ENCODE measurements at regions not wholly inside any gene's neighbourhood (a gene's known extent, or its start where the extent isn't known, plus 50 kb on each side); places are given as distances from the start of the nearest gene placed in this dataset.

DNA sequence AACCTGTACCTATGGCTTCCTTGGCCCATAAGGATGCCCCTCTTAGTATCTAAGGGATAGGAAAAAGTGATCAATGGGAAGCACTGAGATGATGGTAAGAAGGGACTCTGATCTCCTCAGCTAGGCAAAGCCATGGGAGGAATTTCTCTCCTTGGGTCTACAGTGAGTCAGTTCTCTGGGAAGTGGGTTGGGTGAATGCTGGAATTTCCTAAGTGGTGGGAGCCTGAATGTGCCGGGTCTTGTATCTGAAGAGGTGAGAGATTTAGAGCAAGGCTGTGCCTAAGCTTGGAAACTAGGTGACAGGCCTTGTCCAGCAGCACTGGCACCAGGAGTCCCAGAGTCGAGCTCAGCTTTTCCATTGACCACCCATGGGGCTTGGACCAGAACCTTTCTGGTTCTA lies 96.3 kb upstream of the SLC2A1 start:
- TF ChIP-seq, protein P1, sequence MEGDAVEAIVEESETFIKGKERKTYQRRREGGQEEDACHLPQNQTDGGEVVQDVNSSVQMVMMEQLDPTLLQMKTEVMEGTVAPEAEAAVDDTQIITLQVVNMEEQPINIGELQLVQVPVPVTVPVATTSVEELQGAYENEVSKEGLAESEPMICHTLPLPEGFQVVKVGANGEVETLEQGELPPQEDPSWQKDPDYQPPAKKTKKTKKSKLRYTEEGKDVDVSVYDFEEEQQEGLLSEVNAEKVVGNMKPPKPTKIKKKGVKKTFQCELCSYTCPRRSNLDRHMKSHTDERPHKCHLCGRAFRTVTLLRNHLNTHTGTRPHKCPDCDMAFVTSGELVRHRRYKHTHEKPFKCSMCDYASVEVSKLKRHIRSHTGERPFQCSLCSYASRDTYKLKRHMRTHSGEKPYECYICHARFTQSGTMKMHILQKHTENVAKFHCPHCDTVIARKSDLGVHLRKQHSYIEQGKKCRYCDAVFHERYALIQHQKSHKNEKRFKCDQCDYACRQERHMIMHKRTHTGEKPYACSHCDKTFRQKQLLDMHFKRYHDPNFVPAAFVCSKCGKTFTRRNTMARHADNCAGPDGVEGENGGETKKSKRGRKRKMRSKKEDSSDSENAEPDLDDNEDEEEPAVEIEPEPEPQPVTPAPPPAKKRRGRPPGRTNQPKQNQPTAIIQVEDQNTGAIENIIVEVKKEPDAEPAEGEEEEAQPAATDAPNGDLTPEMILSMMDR (conservative IDR thresholded peaks at IDR 0.05; ENCODE audit: control insufficient read depth, insufficient read depth, low read depth, low read length): no peak
- DNase-seq (ENCODE audit: low read depth): no peak

DNA sequence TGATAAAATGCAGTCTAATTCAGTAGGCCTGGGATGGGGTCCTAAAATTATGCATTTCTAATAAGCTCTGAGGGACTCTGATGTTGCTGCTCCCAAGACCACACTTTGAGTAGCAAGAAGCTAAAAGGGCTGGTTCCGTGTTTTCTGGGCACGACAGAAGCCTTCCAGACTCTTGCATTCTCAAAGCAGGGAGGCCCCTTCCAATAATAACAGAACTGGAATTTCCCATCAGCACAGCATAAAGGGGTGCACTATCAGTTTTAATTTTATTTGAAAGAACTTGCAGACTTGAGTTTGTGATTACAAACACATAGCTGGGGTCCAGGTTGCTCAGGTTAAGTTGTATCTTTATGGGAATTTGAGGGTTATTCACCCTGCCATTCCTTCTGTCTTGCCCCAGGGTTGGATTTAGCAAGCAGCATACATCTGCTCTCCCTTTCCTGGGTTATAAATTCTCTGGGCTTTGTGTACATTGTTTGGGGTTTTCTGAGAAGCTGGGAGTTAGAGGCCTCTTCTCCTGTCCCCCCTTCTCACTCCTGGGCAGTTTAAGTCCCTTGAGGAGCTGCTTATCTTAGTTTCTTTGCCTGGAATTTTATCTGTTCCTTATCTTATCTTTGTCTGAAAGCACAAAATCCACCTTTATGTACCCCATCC lies 94.2 kb upstream of the SLC2A1 start:
- TF ChIP-seq, protein P1 (conservative IDR thresholded peaks at IDR 0.05; ENCODE audit: control insufficient read depth, insufficient read depth, low read depth, low read length): no peak

More for the DNA sequence above, 96.3 kb upstream of the SLC2A1 start:
- H3K4me3 ChIP-seq (ENCODE audit: control insufficient read depth, low read depth, low read length): no peak overlapping the region

DNA sequence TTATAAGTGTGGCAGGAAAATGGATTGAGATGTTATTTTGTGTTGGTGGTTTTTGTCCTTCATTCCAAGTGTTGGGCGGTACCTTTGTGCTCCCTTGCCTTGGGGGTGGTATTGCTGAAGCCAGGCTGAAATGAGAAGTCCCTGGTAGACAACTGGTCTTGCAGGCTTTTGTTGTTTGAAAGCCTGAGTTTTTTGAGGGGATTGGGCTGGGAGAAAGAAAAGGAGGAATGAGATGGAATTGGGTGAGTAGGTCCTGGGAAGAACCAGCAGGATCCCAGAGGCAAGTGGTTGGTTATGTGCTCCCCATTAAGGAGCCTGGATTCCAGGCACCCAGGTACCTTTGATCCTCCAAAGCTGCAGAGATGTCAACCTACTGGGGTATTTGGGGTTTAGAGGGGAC lies 93.7 kb upstream of the SLC2A1 start:
- DNase-seq (ENCODE audit: low read depth): no peak
- H3K4me3 ChIP-seq (ENCODE audit: control insufficient read depth, low read depth, low read length): no peak overlapping the region
- TF ChIP-seq, protein P1 (conservative IDR thresholded peaks at IDR 0.05; ENCODE audit: control insufficient read depth, insufficient read depth, low read depth, low read length): no peak

More for the DNA sequence above, 94.2 kb upstream of the SLC2A1 start:
- no peak overlapping the region for H3K4me3 ChIP-seq (ENCODE audit: control insufficient read depth, low read depth, low read length)
- DNase-seq (ENCODE audit: low read depth): no peak

DNA sequence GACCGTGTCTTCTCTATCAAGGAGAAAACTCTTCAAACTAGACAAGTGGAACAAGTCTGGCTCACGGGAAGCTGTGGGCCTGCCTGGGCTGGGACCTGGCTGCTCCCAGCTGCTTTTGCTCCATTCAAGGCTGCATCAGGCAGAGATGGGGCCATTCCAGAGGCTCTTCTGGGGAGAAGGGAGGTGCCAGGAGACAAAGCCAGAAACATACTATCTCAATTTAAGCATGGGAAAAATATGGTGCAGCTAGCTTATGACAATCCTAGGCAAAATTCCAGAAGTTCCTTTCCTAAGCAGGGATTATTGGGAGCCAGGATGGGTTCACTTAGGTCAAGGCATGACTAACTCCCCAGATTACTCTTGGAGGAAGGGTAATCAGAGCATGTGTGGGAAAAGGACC lies 90.8 kb upstream of the SLC2A1 start:
- H3K4me3 ChIP-seq (ENCODE audit: control insufficient read depth, low read depth, low read length): no peak overlapping the region
- DNase-seq (ENCODE audit: low read depth): no peak
- TF ChIP-seq, protein P1 (conservative IDR thresholded peaks at IDR 0.05; ENCODE audit: control insufficient read depth, insufficient read depth, low read depth, low read length): no peak

DNA sequence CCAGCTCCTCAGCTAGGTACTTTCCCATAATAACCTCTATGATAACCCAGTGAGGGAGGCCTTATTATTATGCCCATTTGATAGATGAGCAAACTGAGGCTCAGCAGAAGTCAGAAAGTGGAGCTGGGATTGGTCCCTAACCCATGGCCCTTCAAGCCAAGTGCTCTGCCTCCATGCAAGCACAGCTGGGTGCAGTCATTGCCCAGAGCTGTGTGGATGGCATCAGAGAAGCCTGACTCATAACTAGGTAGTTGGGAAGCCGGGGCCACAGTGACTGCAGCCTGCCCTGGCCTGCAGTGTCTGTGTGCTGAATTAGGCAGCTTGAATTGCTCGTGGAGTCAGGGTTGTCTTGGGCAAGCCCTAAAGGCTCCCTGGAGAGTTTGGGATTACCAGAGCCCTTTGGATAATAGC lies 89.9 kb upstream of the SLC2A1 start:
- DNase-seq (ENCODE audit: low read depth): no peak
- H3K4me3 ChIP-seq (ENCODE audit: control insufficient read depth, low read depth, low read length): no peak overlapping the region
- TF ChIP-seq, protein P1 (conservative IDR thresholded peaks at IDR 0.05; ENCODE audit: control insufficient read depth, insufficient read depth, low read depth, low read length): no peak

DNA sequence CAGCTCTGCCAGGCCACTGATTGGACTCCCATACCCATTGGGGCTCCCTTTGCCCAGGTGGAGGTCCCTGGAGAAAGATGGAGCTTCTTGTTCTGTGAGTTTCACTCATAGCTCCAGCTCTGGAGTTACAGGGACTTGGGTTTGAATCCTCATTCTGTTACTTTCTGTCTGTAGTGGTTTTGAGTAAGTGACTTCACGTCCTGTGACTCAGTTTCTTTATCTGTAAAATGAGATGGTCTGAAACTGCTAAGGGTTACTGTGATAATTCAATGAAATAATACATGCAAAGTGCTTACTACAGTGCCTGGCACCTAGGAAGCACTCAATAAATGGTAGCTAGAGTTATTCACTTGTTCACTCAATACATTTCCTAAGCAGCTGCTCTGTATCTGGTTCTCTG lies 88.5 kb upstream of the SLC2A1 start:
- DNase-seq (ENCODE audit: low read depth): no peak
- no peak overlapping the region for H3K4me3 ChIP-seq (ENCODE audit: control insufficient read depth, low read depth, low read length)
- TF ChIP-seq, protein P1 (conservative IDR thresholded peaks at IDR 0.05; ENCODE audit: control insufficient read depth, insufficient read depth, low read depth, low read length): no peak
